ENCODE measurements at regions not wholly inside any gene's neighbourhood (a gene's known extent, or its start where the extent isn't known, plus 50 kb on each side); places are given as distances from the start of the nearest gene placed in this dataset.

- TF ChIP-seq SUZ12 (IDR thresholded peaks at IDR 0.05; ENCODE audit: extremely low read depth, insufficient read depth, insufficient read length) (no peak), ZNF274 (IDR thresholded peaks at IDR 0.05; ENCODE audit: low read depth, low read length) (no peak)
Observed at GRCh38 chr18:38460657-38461056, 895.1 kb upstream of the CELF4 start.

Data from NT2/D1 (cell line).